GM19438 (cell line): ENCODE measurements at regions not wholly inside any gene's neighbourhood (a gene's known extent, or its start where the extent isn't known, plus 50 kb on each side); places are given as distances from the start of the nearest gene placed in this dataset.

Experiments
- ATAC-seq: cut with Tn5 transposase; IDR thresholded peaks from one replicate; pipeline ENCODE4 v1.9.1; 2021; ENCODE audit warnings: low read depth; ENCODE audit not compliant: unreplicated experiment

DNA sequence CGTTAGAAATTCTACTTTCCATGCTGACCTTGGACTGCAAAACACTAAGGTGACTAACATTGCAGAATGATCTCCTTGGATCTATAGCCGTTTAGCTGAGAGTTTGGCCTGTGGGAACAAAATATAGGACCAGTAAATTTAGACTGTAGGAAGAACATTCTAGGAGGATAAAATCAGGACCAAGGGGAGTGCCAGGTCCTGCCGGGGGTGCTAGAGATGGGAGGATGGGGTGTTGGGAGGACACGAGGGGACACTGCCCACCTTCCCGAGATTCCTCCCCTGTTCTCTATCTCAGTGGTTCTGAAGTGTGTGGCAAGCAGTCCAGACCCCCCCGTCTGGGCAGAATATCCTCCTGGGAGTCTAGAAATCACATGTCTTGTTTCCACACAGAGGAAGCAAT, 445.2 kb downstream of the ZSWIM6 start:
- no peak for ATAC-seq

DNA sequence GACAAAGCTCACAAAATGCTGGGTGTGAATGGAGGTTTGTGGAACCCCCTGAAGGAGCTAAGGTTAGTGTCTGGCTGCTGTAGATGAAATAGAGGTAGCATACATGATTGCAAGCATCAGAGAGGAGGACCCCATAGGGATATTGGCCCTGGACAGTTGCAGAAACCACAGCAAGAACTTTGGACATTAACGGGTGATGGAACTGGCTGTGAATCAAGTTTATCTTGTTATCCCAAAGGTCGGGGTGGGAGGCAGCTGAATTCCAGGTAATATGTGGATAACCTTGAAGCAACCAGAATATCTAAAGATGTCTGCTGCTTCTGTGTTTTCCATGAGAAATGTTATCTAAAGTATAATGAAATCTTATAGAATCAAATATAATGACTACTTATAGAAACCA, 447.7 kb downstream of the ZSWIM6 start:
- ATAC-seq = no peak

DNA sequence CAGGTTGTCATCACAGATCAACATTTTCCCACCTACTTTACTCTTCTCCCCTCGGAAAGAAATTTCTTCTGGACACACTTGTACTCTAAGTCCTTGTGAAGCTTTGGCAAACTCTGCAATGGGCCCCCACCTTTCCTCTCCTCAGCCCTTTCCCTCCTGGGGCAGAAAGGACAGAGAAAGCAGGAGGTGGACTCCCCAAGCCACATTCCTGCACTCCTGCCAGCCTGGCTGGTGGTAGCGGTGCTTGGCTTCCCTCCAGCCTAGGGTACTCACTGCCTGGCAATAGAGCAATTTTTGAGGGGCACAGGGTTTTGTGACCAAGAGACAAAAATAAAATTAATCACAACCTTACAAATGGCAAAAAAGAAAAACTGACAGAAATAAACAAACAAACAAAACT, 451.4 kb downstream of the ZSWIM6 start:
- ATAC-seq = no peak

- ATAC-seq = no peak
Measured at GRCh38 chr5:61784341-61784740, 452.3 kb downstream of the ZSWIM6 start.

- ATAC-seq = no peak
Measured at GRCh38 chr5:61788548-61788947, 456.5 kb downstream of the ZSWIM6 start.

- no peak for ATAC-seq
Measured at GRCh38 chr5:61790007-61790406, 457.9 kb downstream of the ZSWIM6 start.

GRCh38 chr5:61790678-61791077, 458.6 kb downstream of the ZSWIM6 start:
- ATAC-seq = no peak

GRCh38 chr5:61796773-61797172, 464.7 kb downstream of the ZSWIM6 start:
- no peak for ATAC-seq

GRCh38 chr5:61800450-61800849, 468.4 kb downstream of the ZSWIM6 start:
- ATAC-seq = no peak

GRCh38 chr5:61801174-61801573, 469.1 kb downstream of the ZSWIM6 start:
- no peak for ATAC-seq

GRCh38 chr5:61802456-61802855, 470.4 kb downstream of the ZSWIM6 start:
- no peak for ATAC-seq

GRCh38 chr5:61805101-61805500, 473.0 kb downstream of the ZSWIM6 start:
- ATAC-seq = no peak

- no peak for ATAC-seq
Measured at GRCh38 chr5:61806491-61807020, 474.5 kb downstream of the ZSWIM6 start.

- ATAC-seq = no peak
Measured at GRCh38 chr5:61808091-61808490, 476.0 kb downstream of the ZSWIM6 start.

DNA sequence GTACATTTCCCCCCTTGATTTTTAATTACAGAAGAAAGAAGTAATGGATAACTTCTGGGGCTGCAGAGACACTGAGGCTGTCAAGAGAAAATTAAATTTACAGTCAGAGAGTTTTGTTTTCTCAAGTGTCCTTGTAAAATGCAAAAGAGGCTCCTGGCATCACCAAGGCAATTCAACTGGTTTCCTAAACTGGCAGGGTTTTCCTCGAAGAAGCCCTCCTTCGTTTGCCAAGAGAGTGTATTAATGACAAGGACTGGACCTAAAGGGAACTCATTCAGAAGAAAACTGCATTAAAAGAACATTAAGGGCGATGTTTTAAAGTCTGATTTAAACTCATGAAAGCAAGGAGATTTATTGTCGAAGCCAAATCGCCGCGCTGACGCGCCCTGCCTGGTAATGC, 476.9 kb downstream of the ZSWIM6 start:
- no peak for ATAC-seq

DNA sequence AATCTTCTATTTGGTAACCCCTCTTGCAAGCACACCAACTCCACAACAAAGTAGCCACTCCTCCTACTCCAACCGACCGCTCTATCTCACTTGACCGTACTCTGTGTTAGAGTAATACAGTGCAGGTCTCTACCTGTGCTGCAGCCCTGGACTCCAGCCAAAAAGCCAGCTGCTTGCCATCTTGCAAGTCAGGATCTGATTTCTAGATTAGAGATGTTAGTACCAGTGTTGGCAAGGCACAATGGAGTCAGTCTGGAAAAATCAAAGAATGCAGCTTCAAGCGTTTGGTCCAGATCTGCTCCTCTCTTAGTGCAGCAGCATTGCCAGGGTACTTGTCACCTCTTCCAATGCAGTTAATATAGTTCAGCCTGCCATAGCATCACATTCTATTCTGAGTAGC, 477.6 kb downstream of the ZSWIM6 start:
- no peak for ATAC-seq

GRCh38 chr5:61811052-61811451, 479.0 kb downstream of the ZSWIM6 start:
- ATAC-seq = no peak

GRCh38 chr5:61813361-61813760, 481.3 kb downstream of the ZSWIM6 start:
- no peak for ATAC-seq

DNA sequence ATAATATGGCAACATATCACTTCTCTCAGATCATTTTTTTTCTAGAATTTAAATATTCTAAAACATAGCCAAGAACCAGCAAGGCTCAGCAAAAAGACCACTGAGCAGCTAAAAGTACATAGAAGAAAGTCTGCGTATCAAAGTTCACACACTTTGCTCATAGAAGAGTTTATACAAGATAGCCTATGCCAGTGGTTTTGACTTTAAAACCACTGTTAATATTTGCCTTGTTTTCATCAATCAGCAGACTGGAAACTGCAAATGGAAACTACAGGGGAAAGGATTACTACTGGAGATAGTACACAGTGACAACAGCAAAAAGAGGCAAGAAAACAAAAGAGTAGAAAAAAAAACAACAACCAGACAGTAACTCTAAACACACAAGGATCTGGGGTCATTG, 483.3 kb downstream of the ZSWIM6 start:
- no peak for ATAC-seq

DNA sequence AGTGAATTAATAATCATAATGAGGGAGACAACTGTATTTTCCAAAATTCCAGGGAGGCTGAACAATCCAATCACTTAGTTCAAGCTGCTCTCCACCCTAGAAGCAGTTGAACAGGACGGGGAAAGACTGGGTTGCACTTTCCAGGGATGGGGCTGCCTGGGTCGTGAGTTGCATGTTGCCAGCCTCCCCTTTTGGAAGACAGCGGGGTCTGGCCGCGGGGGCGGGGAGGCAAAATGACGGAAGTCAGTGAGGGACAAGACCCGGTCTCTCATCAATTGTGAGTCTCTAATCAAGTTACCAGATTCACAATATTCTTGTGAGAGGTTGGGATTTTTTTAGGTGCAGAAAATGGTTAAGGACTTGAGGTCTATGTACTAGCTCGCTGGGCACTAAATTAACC, 484.1 kb downstream of the ZSWIM6 start:
- no peak for ATAC-seq

GRCh38 chr5:61816585-61817450, 484.8 kb downstream of the ZSWIM6 start:
- no peak for ATAC-seq
